IPS DF 19.7 (cell line): ENCODE measurements at regions not wholly inside any gene's neighbourhood (a gene's known extent, or its start where the extent isn't known, plus 50 kb on each side); places are given as distances from the start of the nearest gene placed in this dataset.
"Not testable (repeated sequence)": the region's sequence is repeated elsewhere in the genome, so short reads cannot be mapped to it uniquely, and the experiment has no call there.

ENCODE experiments used
- DNase-seq: peaks from one replicate; pipeline ENCODE4 v3.0.0-alpha.2; 2013; ENCODE audit warnings: low read depth, low spot score

- no peak for DNase-seq
These were observed 104.3 kb upstream of the RNU6-1 start for GRCh38 chr15:67944010-67944641.

- DNase-seq: no peak
These were observed 105.3 kb upstream of the RNU6-1 start for GRCh38 chr15:67945131-67945530.

GRCh38 chr15:67945951-67946700 lies 106.3 kb upstream of the RNU6-1 start:
- peak; percentile 78 for DNase-seq

- DNase-seq: no peak
These were observed 106.9 kb upstream of the RNU6-1 start for GRCh38 chr15:67946701-67947100.

GRCh38 chr15:67947254-67948039 lies 106.7 kb upstream of the PIAS1 start:
- DNase-seq: no peak

- DNase-seq: no peak
These were observed 105.9 kb upstream of the PIAS1 start for GRCh38 chr15:67948215-67948614.

GRCh38 chr15:67951187-67951586 lies 102.9 kb upstream of the PIAS1 start:
- not testable (repeated sequence) for DNase-seq

- DNase-seq: no peak
These were observed 100.8 kb upstream of the PIAS1 start for GRCh38 chr15:67953299-67953698.

GRCh38 chr15:67955252-67955651 lies 98.9 kb upstream of the PIAS1 start:
- DNase-seq: no peak

- DNase-seq: no peak
These were observed 96.5 kb upstream of the PIAS1 start for GRCh38 chr15:67957435-67958132.

GRCh38 chr15:67967871-67968431 lies 86.2 kb upstream of the PIAS1 start:
- DNase-seq: no peak

GRCh38 chr15:67968564-67968963 lies 85.6 kb upstream of the PIAS1 start:
- DNase-seq: no peak

GRCh38 chr15:67968966-67969365 lies 85.1 kb upstream of the PIAS1 start:
- no peak for DNase-seq

- no peak for DNase-seq
These were observed 84.2 kb upstream of the PIAS1 start for GRCh38 chr15:67969892-67970291.

- no peak for DNase-seq
These were observed 81.7 kb upstream of the PIAS1 start for GRCh38 chr15:67972377-67972776.

- DNase-seq: no peak
These were observed 80.3 kb upstream of the PIAS1 start for GRCh38 chr15:67973846-67974245.

GRCh38 chr15:67976506-67977073 lies 77.5 kb upstream of the PIAS1 start:
- DNase-seq: no peak

GRCh38 chr15:67977414-67978089 lies 76.6 kb upstream of the PIAS1 start:
- no peak for DNase-seq

- DNase-seq: no peak
These were observed 74.8 kb upstream of the PIAS1 start for GRCh38 chr15:67979281-67979680.

- DNase-seq: no peak
These were observed 73.9 kb upstream of the PIAS1 start for GRCh38 chr15:67980171-67980570.
